AG04449 (cell line): ENCODE measurements at regions not wholly inside any gene's neighbourhood (a gene's known extent, or its start where the extent isn't known, plus 50 kb on each side); places are given as distances from the start of the nearest gene placed in this dataset.
"Not testable (repeated sequence)": the region's sequence is repeated elsewhere in the genome, so short reads cannot be mapped to it uniquely, and the experiment has no call there.

ENCODE experiments used
- CTCF ChIA-PET: fragments of 350-600 bp; formaldehyde crosslinking; extraction: SDS; loops from one replicate; lab custom pipeline; 2021; ENCODE audit warnings: antibody characterized with exemption; lab: Yijun Ruan, JAX
- POLR2A ChIA-PET: fragments of 400-600, 350-600 bp; formaldehyde crosslinking; extraction: SDS; loops from one replicate; lab custom pipeline; 2020; ENCODE audit warnings: antibody characterized with exemption, inconsistent platforms; lab: Yijun Ruan, JAX
- DNase-seq: peaks from one replicate; pipeline ENCODE4 v3.0.0-alpha.2; 2010; ENCODE audit warnings: low read depth, low spot score
- H3K4me3 ChIP-seq: 2 replicates; pipeline ENCODE4 v1.5.1; 2011; ENCODE audit warnings: low read depth, mild to moderate bottlenecking, control low read depth, low read length
- CTCF ChIP-seq: IDR thresholded peaks from one replicate; pipeline ENCODE4 v1.5.1; 2011; ENCODE audit warnings: mild to moderate bottlenecking, moderate library complexity, low read length, control low read depth, inconsistent platforms; ENCODE audit not compliant: insufficient read depth; ENCODE audit errors: missing control alignments

- no peak overlapping the region for H3K4me3 ChIP-seq
- POLR2A ChIA-PET: no interaction called here
- no peak for DNase-seq
These were observed 877.8 kb downstream of the FAT4 start for GRCh38 chr4:126192506-126192905.

GRCh38 chr4:126201251-126202138 lies 886.7 kb downstream of the FAT4 start:
- POLR2A ChIA-PET, H3K4me3 ChIP-seq, DNase-seq, CTCF ChIA-PET: not testable (repeated sequence)

More at GRCh38 chr4:126192506-126192905, 877.8 kb downstream of the FAT4 start:
- TF ChIP-seq CTCF: no peak
- CTCF ChIA-PET: no interaction called here

GRCh38 chr4:126202226-126202625 lies 887.5 kb downstream of the FAT4 start:
- TF ChIP-seq CTCF: no peak
- DNase-seq: no peak
- ChIA-PET POLR2A (no interaction called here), CTCF (no interaction called here)
- no peak overlapping the region for H3K4me3 ChIP-seq

- no peak overlapping the region for H3K4me3 ChIP-seq
- DNase-seq: no peak
- CTCF ChIA-PET: interaction anchor here (4.2 kb wide), 1 partner anchor 17 kb away, joined by 16 read pairs; no protein-coding TSS in a partner anchor
- POLR2A ChIA-PET: no interaction called here
- no peak for TF ChIP-seq CTCF
These were observed 893.2 kb downstream of the FAT4 start for GRCh38 chr4:126207910-126208309.

- CTCF ChIA-PET: interaction anchor here (4.2 kb wide), 1 partner anchor 16 kb away, joined by 16 read pairs; no protein-coding TSS in a partner anchor
These were observed 894.4 kb downstream of the FAT4 start for GRCh38 chr4:126209147-126209546.

GRCh38 chr4:126213996-126214395 lies 899.2 kb downstream of the FAT4 start:
- ChIA-PET CTCF (interaction anchor here (3.4 kb wide), 1 partner anchor 10 kb away, joined by 12 read pairs; no protein-coding TSS in a partner anchor), POLR2A (no interaction called here)
- no peak for DNase-seq
- TF ChIP-seq CTCF: no peak
- no peak overlapping the region for H3K4me3 ChIP-seq

More at GRCh38 chr4:126209147-126209546, 894.4 kb downstream of the FAT4 start:
- H3K4me3 ChIP-seq: no peak overlapping the region
- no peak for TF ChIP-seq CTCF
- POLR2A ChIA-PET: no interaction called here
- no peak for DNase-seq

GRCh38 chr4:126215759-126216158 lies 901.0 kb downstream of the FAT4 start:
- DNase-seq: no peak
- no peak for TF ChIP-seq CTCF
- no peak overlapping the region for H3K4me3 ChIP-seq
- ChIA-PET CTCF (interaction anchor here (3.4 kb wide), 1 partner anchor 8 kb away, joined by 12 read pairs; no protein-coding TSS in a partner anchor), POLR2A (no interaction called here)
